ENCODE measurements at regions not wholly inside any gene's neighbourhood (a gene's known extent, or its start where the extent isn't known, plus 50 kb on each side); places are given as distances from the start of the nearest gene placed in this dataset.

DNA sequence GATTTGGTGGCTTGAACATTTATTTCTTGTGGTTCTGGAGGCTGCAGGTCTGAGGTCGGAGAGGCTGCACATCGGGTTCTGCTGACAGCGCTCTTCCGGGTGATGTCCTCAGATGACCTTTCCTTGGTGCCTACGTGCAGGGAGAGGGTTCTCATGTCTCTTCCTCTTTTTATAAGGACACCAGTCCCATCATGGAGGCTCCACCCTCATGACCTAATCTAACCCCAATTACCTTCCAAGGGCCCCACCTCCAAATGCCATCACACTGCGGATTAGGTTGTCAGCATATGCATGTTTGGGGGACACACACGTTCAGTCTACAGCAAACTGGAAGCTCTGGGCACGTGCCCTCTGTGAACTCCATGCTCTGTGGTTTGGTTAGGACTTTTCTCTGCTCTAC, 338.6 kb downstream of the FGF9 start (continued):
- no peak for TF ChIP-seq TCF7L2 (IDR thresholded peaks at IDR 0.05; ENCODE audit: borderline replicate concordance, extremely low read depth, insufficient read depth, insufficient read length)
- TF ChIP-seq, protein P1, sequence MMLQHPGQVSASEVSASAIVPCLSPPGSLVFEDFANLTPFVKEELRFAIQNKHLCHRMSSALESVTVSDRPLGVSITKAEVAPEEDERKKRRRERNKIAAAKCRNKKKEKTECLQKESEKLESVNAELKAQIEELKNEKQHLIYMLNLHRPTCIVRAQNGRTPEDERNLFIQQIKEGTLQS (IDR thresholded peaks at IDR 0.05), result no peak
- no peak for TF ChIP-seq EZH2phosphoT487 (IDR thresholded peaks at IDR 0.05; ENCODE audit: borderline replicate concordance)
- no peak for TF ChIP-seq ZFX (IDR thresholded peaks at IDR 0.05)
- TF ChIP-seq SP1 (IDR thresholded peaks at IDR 0.05; ENCODE audit: low read depth), result no peak
- TF ChIP-seq YY1 (IDR thresholded peaks at IDR 0.05; ENCODE audit: extremely low read depth, insufficient replicate concordance, low read depth, low read length), result no peak
- TF ChIP-seq RAD21 (IDR thresholded peaks at IDR 0.05; ENCODE audit: low read depth), result no peak
- TF ChIP-seq, protein P2, sequence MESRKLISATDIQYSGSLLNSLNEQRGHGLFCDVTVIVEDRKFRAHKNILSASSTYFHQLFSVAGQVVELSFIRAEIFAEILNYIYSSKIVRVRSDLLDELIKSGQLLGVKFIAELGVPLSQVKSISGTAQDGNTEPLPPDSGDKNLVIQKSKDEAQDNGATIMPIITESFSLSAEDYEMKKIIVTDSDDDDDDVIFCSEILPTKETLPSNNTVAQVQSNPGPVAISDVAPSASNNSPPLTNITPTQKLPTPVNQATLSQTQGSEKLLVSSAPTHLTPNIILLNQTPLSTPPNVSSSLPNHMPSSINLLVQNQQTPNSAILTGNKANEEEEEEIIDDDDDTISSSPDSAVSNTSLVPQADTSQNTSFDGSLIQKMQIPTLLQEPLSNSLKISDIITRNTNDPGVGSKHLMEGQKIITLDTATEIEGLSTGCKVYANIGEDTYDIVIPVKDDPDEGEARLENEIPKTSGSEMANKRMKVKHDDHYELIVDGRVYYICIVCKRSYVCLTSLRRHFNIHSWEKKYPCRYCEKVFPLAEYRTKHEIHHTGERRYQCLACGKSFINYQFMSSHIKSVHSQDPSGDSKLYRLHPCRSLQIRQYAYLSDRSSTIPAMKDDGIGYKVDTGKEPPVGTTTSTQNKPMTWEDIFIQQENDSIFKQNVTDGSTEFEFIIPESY (IDR thresholded peaks at IDR 0.05; ENCODE audit: extremely low read depth, insufficient replicate concordance, low read length), result no peak
- TF ChIP-seq, protein P3, sequence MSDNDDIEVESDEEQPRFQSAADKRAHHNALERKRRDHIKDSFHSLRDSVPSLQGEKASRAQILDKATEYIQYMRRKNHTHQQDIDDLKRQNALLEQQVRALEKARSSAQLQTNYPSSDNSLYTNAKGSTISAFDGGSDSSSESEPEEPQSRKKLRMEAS (IDR thresholded peaks at IDR 0.05), result no peak
- no peak for TF ChIP-seq JUND (IDR thresholded peaks at IDR 0.05)

DNA sequence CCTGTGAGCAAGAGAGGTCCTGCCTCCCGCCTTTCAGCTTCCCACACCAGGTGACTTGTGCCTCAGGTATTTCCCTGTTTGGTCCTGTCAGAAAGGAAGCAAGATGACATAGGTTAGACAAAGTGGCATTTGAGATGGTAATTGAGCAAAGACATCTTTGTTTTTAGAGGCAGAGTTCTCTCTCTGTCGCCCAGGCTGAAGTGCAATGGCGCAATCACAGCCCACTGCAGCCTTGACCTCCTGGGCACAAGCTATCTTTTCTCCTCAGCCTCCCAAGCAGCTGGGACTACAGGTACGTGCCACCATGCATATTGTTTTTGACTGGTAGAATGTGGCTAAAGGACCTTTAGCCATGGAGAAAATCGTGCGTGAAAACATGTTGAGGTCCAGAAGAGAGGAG, 339.1 kb downstream of the FGF9 start:
- Histone ChIP-seq H3K9me3 (ENCODE audit: control insufficient read depth in 1 of 2, insufficient read depth in 1 of 2, low read depth in 1 of 2, low read length in 2 of 2) (no peaks in the 10 kb centered on the region), H3K36me3 (ENCODE audit: control insufficient read depth in 1 of 2, insufficient read depth in 2 of 2, low read length in 2 of 2) (no peaks in the 10 kb centered on the region), H3K27ac (ENCODE audit: low read depth, low read length) (no peak overlapping the region), H3K4me3 (replicated peaks in 1 of 2; ENCODE audit: low read depth in 1 of 2, low read length in 2 of 2) (no peak overlapping the region), H3K9me2 (ENCODE audit: insufficient read depth) (no peaks in the 10 kb centered on the region), H2AFZ (ENCODE audit: low read depth, low read length, poor library complexity, severe bottlenecking) (no peak overlapping the region), H3K9ac (ENCODE audit: low read length) (no peak overlapping the region), H3K4me1 (ENCODE audit: control insufficient read depth in 1 of 2, insufficient read depth in 2 of 2, low read length in 2 of 2) (no peaks in the 10 kb centered on the region; a peak in 1 of 4 replicates), H3K79me2 (ENCODE audit: insufficient read depth, low read length) (no peaks in the 10 kb centered on the region), H3K27me3 (ENCODE audit: insufficient read depth, low read length) (no peaks in the 10 kb centered on the region), H3K4me2 (ENCODE audit: low read length) (no peak overlapping the region), H4K20me1 (ENCODE audit: insufficient read depth) (no peaks in the 10 kb centered on the region)
- ATAC-seq (no peak), DNase-seq (ENCODE audit: low read depth, low spot score) (no peak)
- CTCF ChIA-PET, result no interaction called here
- POLR2A ChIA-PET, result no interaction called here
- TF ChIP-seq, protein P1 (IDR thresholded peaks at IDR 0.05), result no peak
- RAD21 ChIA-PET (ENCODE audit: low non-redundant PET in 1 of 2, low total read pairs in 2 of 2, uncharacterized antibody in 2 of 2, unreplicated experiment in 2 of 2), result no interaction called here
- intact Hi-C loops (cut with micrococcal nuclease), result no loop called here
- BruUV-seq (replicated peaks), result no TSS peak

Measured in HCT116 (cell line).